LNCAP (cell line): ENCODE measurements at regions not wholly inside any gene's neighbourhood (a gene's known extent, or its start where the extent isn't known, plus 50 kb on each side); places are given as distances from the start of the nearest gene placed in this dataset.

ENCODE experiments used
- CTCF ChIP-seq: fragments of 450-650 bp; IDR thresholded peaks from 2 replicates; pipeline ENCODE4 v1.5.1; 2017; ENCODE audit warnings: mild to moderate bottlenecking

- no peak for TF ChIP-seq CTCF
Observed at GRCh38 chr1:5424802-5425703, 567.2 kb downstream of the NPHP4 start.

GRCh38 chr1:5423109-5423508 lies 569.1 kb downstream of the NPHP4 start:
- TF ChIP-seq CTCF = no peak

DNA sequence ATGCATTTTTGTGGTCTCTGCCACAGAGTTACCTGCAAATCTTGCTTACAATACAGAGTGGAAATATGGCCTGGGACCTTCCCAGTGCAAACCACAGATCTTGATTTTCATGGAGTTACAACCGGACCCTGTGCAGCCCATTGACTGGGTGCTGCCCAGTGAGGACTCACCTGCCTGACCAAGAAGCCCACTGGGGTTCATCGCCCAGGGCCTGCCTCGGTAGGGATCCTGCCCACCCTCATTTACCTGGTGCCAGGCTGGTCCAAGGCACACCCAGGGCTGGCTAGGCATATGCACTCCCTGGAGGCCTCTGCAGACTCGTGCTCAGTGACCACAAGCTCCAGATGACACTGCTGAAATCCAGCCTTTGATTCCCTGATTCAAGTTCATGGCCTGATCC lies 572.7 kb downstream of the NPHP4 start:
- TF ChIP-seq CTCF = no peak

DNA sequence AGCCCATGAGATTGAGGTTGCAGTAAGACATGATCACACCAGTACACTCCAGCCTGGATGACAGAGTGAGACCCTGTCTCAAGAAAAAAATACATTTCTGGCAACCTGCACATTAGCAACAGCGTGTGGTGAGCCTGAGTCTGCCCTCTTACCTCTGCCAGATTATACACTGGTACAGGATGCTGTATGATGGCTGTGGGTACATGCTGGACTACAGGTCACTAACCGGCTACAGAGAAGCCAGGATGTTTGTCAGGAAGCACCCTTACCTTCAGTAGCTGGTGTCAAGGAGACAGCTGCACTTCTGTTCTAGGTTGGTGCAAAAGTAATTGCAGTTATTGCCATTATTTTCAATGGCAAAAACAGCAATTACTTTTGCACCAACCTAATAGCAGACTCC lies 575.7 kb downstream of the NPHP4 start:
- TF ChIP-seq CTCF = no peak

DNA sequence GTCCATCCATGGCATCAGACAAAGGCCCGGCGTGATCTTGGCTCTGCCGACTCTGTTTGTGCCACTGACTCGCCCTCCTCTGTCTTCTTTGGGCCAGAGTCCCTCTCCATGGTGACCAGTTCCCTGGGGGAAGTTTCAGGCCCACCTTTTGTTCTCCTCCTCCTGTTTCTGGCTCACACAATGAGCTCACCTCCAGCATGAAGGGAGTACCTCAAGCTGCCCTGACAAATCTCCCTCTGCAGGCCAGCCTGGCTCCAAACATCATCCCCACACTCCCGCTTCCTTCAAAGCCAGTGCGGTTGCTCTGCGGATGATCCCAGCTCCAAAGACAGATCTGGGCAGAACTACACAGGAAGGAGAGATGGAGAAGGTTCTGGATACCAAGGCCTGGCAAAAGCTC lies 576.6 kb downstream of the NPHP4 start:
- TF ChIP-seq CTCF = no peak

GRCh38 chr1:5410652-5411051 lies 581.6 kb downstream of the NPHP4 start:
- no peak for TF ChIP-seq CTCF

GRCh38 chr1:5408401-5408800 lies 583.8 kb downstream of the NPHP4 start:
- no peak for TF ChIP-seq CTCF
